Neural crest cell (in vitro differentiated cells): ENCODE measurements at regions not wholly inside any gene's neighbourhood (a gene's known extent, or its start where the extent isn't known, plus 50 kb on each side); places are given as distances from the start of the nearest gene placed in this dataset.

Source experiments
- DNase-seq: peaks from one replicate; pipeline ENCODE4 v3.0.0; 2021; ENCODE audit warnings: low read depth, mixed read lengths, low spot score
- H3K27ac Mint-ChIP-seq: one replicate; pipeline ENCODE4 v1.8.0; 2021; ENCODE audit warnings: mild to moderate bottlenecking, mixed read lengths; ENCODE audit not compliant: unreplicated experiment
- H3K27me3 Mint-ChIP-seq: 2 replicates; pipeline ENCODE4 v1.8.0; 2021; ENCODE audit warnings: low read depth, mild to moderate bottlenecking, mixed read lengths
- H3K36me3 Mint-ChIP-seq: 2 replicates; pipeline ENCODE4 v1.8.0; 2021; ENCODE audit warnings: low read depth, mild to moderate bottlenecking, mixed read lengths
- H3K4me1 Mint-ChIP-seq: 2 replicates; pipeline ENCODE4 v1.8.0; 2021; ENCODE audit warnings: mixed read lengths
- H3K4me3 Mint-ChIP-seq: one replicate; pipeline ENCODE4 v1.8.0; 2021; ENCODE audit warnings: mild to moderate bottlenecking, mixed read lengths
- H3K9me3 Mint-ChIP-seq: 2 replicates; pipeline ENCODE4 v1.8.0; 2021; ENCODE audit warnings: mixed read lengths
- CTCF ChIP-seq: fragments of 200-600 bp; sonication (generic); conservative IDR thresholded peaks from 2 replicates; pipeline ENCODE4 v1.5.0; 2021; ENCODE audit warnings: antibody characterized with exemption, mild to moderate bottlenecking

DNA sequence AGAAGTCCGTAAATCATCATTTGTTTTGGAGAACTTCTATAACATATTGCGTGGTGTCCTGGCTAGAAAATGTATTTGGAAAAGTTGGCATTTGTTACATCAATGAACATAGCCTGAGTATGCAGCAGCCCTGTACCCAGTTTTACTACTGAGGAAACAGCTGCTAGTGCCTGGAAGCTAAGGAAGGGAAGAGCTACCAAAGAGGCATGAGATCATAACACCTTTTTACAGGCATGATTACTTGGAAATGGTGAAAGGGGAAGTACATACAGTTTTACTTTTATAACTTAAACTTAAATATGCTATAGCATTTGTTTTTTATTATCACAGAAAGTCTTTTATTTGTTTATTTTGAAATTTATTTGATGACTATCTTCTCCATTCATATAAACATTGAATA is 128.4 kb upstream of the MC4R start:
- TF ChIP-seq CTCF = no peak
- no peak for DNase-seq
- Mint-ChIP-seq H3K4me1 (no peaks in the 10 kb centered on the region), H3K36me3 (no peaks in the 10 kb centered on the region), H3K27me3 (no peaks in the 10 kb centered on the region), H3K4me3 (no peak overlapping the region), H3K9me3 (no peaks in the 10 kb centered on the region), H3K27ac (no peak overlapping the region)

DNA sequence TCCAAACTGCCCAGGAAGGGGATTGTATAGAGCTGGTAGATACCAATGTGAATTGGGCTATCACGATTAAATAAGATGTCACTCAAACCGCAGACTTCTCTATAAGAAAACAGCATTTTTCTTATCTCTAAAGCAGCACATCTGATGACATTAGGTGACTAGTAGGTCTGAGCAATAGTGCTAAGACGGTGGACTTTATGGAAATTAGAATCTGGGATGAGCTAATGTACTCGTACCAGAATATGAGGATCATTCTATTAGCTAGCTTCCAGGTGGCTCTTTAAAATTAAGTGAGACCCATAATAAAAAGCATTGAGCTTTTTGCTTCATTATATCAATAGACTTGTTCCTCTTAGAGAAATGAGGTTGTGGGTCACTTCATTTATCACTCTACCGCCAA is 130.0 kb upstream of the MC4R start:
- no peak for DNase-seq
- Mint-ChIP-seq H3K27ac (no peak overlapping the region), H3K4me3 (no peak overlapping the region), H3K9me3 (no peaks in the 10 kb centered on the region), H3K4me1 (no peaks in the 10 kb centered on the region), H3K36me3 (no peaks in the 10 kb centered on the region), H3K27me3 (no peaks in the 10 kb centered on the region)
- TF ChIP-seq CTCF = no peak

GRCh38 chr18:60503199-60503598 is 130.6 kb upstream of the MC4R start:
- Mint-ChIP-seq H3K27ac (no peak overlapping the region), H3K4me3 (no peak overlapping the region), H3K27me3 (no peaks in the 10 kb centered on the region), H3K9me3 (no peaks in the 10 kb centered on the region), H3K4me1 (no peaks in the 10 kb centered on the region), H3K36me3 (no peaks in the 10 kb centered on the region)
- no peak for TF ChIP-seq CTCF
- no peak for DNase-seq

GRCh38 chr18:60506190-60506589 is 133.6 kb upstream of the MC4R start:
- no peak overlapping the region for H3K27ac Mint-ChIP-seq

GRCh38 chr18:60506682-60507081 is 134.1 kb upstream of the MC4R start:
- Mint-ChIP-seq H3K27me3 (no peaks in the 10 kb centered on the region), H3K27ac (no peak overlapping the region), H3K9me3 (no peaks in the 10 kb centered on the region), H3K4me1 (no peaks in the 10 kb centered on the region), H3K4me3 (no peak overlapping the region), H3K36me3 (no peaks in the 10 kb centered on the region)
- TF ChIP-seq CTCF = no peak
- no peak for DNase-seq

More at GRCh38 chr18:60506190-60506589, 133.6 kb upstream of the MC4R start:
- Mint-ChIP-seq H3K36me3 (no peaks in the 10 kb centered on the region), H3K27me3 (no peaks in the 10 kb centered on the region), H3K4me1 (no peaks in the 10 kb centered on the region), H3K9me3 (no peaks in the 10 kb centered on the region), H3K4me3 (no peak overlapping the region)
- TF ChIP-seq CTCF = no peak
- DNase-seq = no peak

- H3K27ac Mint-ChIP-seq = no peak overlapping the region
- no peak for DNase-seq
- H3K4me3 Mint-ChIP-seq = no peak overlapping the region
- no peaks in the 10 kb centered on the region for H3K27me3 Mint-ChIP-seq
- H3K36me3 Mint-ChIP-seq = no peaks in the 10 kb centered on the region
- TF ChIP-seq CTCF = no peak
- H3K9me3 Mint-ChIP-seq = no peaks in the 10 kb centered on the region
- no peaks in the 10 kb centered on the region for H3K4me1 Mint-ChIP-seq
These were observed 135.5 kb upstream of the MC4R start for GRCh38 chr18:60508108-60508507.
